AG04450 (cell line): ENCODE measurements at regions not wholly inside any gene's neighbourhood (a gene's known extent, or its start where the extent isn't known, plus 50 kb on each side); places are given as distances from the start of the nearest gene placed in this dataset.

ENCODE experiments used
- CTCF ChIA-PET: fragments of 300-600, 350-600 bp; formaldehyde crosslinking; extraction: SDS; loops from one replicate; lab custom pipeline; 2022; ENCODE audit warnings: antibody characterized with exemption, inconsistent platforms; lab: Charles Lee
- POLR2A ChIA-PET: fragments of 350-600 bp; formaldehyde crosslinking; extraction: SDS; loops from one replicate; lab custom pipeline; 2021; ENCODE audit warnings: antibody characterized with exemption, inconsistent platforms; lab: Yijun Ruan, JAX
- DNase-seq: peaks from one replicate; pipeline ENCODE4 v3.0.0-alpha.2; 2011; ENCODE audit warnings: low read depth, low spot score
- H3K27ac ChIP-seq: one replicate; pipeline ENCODE4 v1.5.1; 2012; ENCODE audit warnings: low read depth, low read length, control low read depth
- H3K27me3 ChIP-seq: one replicate; pipeline ENCODE4 v1.6.0; 2012; ENCODE audit warnings: low read length; ENCODE audit not compliant: control insufficient read depth, insufficient read depth
- H3K4me3 ChIP-seq: 2 replicates; pipeline ENCODE4 v1.5.1; 2011; ENCODE audit warnings: mild to moderate bottlenecking, low read depth, low read length, control low read depth
- H3K9me3 ChIP-seq: 2 replicates; pipeline ENCODE4 v1.5.1; 2012; ENCODE audit warnings: low read length; ENCODE audit not compliant: control insufficient read depth, insufficient read depth
- TF ChIP-seq, protein P1 (sequence below): IDR thresholded peaks from 2 replicates; pipeline ENCODE4 v1.5.1; 2011; ENCODE audit warnings: low read depth, low read length, control low read depth, inconsistent platforms

DNA sequence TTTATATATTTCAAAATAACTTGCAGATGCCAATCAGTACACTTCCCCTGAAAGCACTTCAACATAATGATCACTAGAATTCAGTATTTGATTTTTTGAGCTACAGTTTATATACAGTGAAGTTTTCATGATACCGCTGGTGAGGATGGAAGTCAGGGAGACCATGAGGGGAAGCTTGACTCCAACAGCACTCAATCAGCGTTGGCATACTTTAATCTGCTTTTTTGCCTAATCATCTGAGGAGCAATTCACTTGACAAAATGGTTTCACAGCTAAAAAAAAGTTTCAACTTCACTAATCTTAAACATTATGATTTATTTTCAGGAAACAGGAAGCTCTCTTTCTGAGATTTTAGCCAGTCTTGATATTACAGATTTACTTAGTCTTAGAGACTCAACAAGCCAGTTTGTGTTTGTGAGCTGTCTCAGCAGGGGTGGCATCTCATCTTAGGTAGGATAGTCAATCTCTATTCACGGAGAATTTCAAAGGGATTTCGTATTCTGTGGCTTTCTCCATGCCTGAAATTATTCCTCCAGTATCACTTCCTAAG is 111.4 kb upstream of the ARRDC3 start:
- H3K9me3 ChIP-seq: no peaks in the 10 kb centered on the region
- CTCF ChIA-PET: no interaction called here
- no peak overlapping the region for H3K27ac ChIP-seq
- H3K27me3 ChIP-seq: no peaks in the 10 kb centered on the region
- POLR2A ChIA-PET: no interaction called here
- no peak for DNase-seq
- no peak overlapping the region for H3K4me3 ChIP-seq
- TF ChIP-seq, protein P1, sequence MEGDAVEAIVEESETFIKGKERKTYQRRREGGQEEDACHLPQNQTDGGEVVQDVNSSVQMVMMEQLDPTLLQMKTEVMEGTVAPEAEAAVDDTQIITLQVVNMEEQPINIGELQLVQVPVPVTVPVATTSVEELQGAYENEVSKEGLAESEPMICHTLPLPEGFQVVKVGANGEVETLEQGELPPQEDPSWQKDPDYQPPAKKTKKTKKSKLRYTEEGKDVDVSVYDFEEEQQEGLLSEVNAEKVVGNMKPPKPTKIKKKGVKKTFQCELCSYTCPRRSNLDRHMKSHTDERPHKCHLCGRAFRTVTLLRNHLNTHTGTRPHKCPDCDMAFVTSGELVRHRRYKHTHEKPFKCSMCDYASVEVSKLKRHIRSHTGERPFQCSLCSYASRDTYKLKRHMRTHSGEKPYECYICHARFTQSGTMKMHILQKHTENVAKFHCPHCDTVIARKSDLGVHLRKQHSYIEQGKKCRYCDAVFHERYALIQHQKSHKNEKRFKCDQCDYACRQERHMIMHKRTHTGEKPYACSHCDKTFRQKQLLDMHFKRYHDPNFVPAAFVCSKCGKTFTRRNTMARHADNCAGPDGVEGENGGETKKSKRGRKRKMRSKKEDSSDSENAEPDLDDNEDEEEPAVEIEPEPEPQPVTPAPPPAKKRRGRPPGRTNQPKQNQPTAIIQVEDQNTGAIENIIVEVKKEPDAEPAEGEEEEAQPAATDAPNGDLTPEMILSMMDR: no peak

GRCh38 chr5:91493086-91493485 is 110.0 kb upstream of the ARRDC3 start:
- no peak overlapping the region for H3K4me3 ChIP-seq
- TF ChIP-seq, protein P1: no peak
- CTCF ChIA-PET: no interaction called here
- no peak for DNase-seq
- H3K27ac ChIP-seq: no peak overlapping the region
- H3K9me3 ChIP-seq: no peaks in the 10 kb centered on the region
- no peaks in the 10 kb centered on the region for H3K27me3 ChIP-seq
- POLR2A ChIA-PET: no interaction called here

- H3K9me3 ChIP-seq: no peaks in the 10 kb centered on the region
- H3K27me3 ChIP-seq: no peaks in the 10 kb centered on the region
- CTCF ChIA-PET: interaction anchor here (1.2 kb wide), 1 partner anchor 8 kb away, joined by 4 read pairs; no protein-coding TSS in a partner anchor
- TF ChIP-seq, protein P1: no peak
- POLR2A ChIA-PET: no interaction called here
- no peak for DNase-seq
- no peak overlapping the region for H3K4me3 ChIP-seq
- no peak overlapping the region for H3K27ac ChIP-seq
Measured at GRCh38 chr5:91491229-91491628, 108.1 kb upstream of the ARRDC3 start.

DNA sequence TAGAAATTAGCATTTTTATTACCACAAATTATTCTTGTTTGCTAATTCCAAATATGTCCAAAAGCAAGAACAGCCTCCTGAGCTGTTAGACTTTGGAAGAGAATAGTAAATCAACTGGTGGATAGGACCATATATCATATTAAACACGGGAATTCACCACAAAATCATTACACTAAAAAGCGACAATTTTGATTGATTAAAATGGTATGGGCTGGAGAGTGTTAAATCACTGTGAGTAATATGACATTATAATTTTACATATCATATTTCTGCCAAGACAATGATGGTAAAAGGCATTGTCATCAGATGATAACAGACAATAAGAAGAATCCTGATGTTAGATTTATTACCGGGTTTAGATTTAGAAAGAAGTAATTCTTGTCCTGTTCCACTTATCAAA is 107.2 kb upstream of the ARRDC3 start:
- Histone ChIP-seq H3K9me3 (no peaks in the 10 kb centered on the region), H3K27ac (no peak overlapping the region), H3K4me3 (no peak overlapping the region), H3K27me3 (no peaks in the 10 kb centered on the region)
- TF ChIP-seq, protein P1: no peak
- ChIA-PET CTCF (no interaction called here), POLR2A (no interaction called here)
- DNase-seq: no peak

DNA sequence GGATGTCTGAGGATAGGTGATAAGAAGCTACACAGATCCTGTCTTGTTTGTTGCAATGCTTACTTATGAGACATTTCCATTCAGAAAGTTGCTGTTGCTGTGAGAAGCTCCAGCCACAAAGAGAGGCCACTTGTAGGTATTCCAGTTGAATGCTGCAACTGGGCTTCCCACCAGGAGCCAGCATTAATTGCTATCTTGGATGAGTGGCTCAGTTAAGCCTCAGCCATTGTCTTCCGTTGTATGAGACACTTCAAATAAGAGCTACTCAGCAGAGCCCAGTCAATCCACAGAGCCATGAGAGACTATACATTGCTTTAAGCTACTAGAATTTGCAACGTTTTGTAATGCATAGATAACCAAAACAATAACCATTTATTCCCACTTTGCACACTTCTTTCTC is 104.3 kb upstream of the ARRDC3 start:
- Histone ChIP-seq H3K9me3 (no peaks in the 10 kb centered on the region), H3K27ac (no peak overlapping the region), H3K4me3 (no peak overlapping the region), H3K27me3 (no peaks in the 10 kb centered on the region)
- DNase-seq: no peak
- TF ChIP-seq, protein P1: no peak
- ChIA-PET POLR2A (no interaction called here), CTCF (no interaction called here)
